HepG2 (cell line): ENCODE measurements at regions not wholly inside any gene's neighbourhood (a gene's known extent, or its start where the extent isn't known, plus 50 kb on each side); places are given as distances from the start of the nearest gene placed in this dataset.

Experiments used
- ATF7-NPFF ChIP-seq: sonication (generic); formaldehyde crosslinking; IDR thresholded peaks from 2 replicates; pipeline ENCODE4 v1.8.1; 2023; ENCODE audit warnings: mild to moderate bottlenecking, low read depth, missing genetic modification reagents, moderate library complexity
- KIAA2018 ChIP-seq: sonication (generic); formaldehyde crosslinking; IDR thresholded peaks from 2 replicates; pipeline ENCODE4 v1.5.0; 2020; ENCODE audit warnings: mild to moderate bottlenecking, missing genetic modification reagents, borderline replicate concordance
- MATR3 ChIP-seq: sonication (generic); formaldehyde crosslinking; IDR thresholded peaks from 2 replicates; pipeline ENCODE4 v1.4.0; 2020; ENCODE audit warnings: missing genetic modification reagents
- MTF2 ChIP-seq: sonication (generic); formaldehyde crosslinking; IDR thresholded peaks from 2 replicates; pipeline ENCODE4 v1.5.0; 2020; ENCODE audit warnings: missing genetic modification reagents, borderline replicate concordance
- NAIF1 ChIP-seq: sonication (generic); formaldehyde crosslinking; IDR thresholded peaks from 2 replicates; pipeline ENCODE4 v1.5.0; 2020; ENCODE audit warnings: mild to moderate bottlenecking, missing genetic modification reagents, borderline replicate concordance
- PATZ1 ChIP-seq: sonication (generic); formaldehyde crosslinking; IDR thresholded peaks from 2 replicates; pipeline ENCODE4 v1.4.0; 2020; ENCODE audit warnings: missing genetic modification reagents
- PHF20 ChIP-seq: sonication (generic); formaldehyde crosslinking; IDR thresholded peaks from 2 replicates; pipeline ENCODE4 v1.5.0; 2020; ENCODE audit warnings: mild to moderate bottlenecking, missing genetic modification reagents
- RARG ChIP-seq: sonication (generic); formaldehyde crosslinking; IDR thresholded peaks from 2 replicates; pipeline ENCODE4 v1.4.0; 2020; ENCODE audit warnings: low read depth, mild to moderate bottlenecking, missing genetic modification reagents
- SOX6 ChIP-seq, 2 experiments: fragments of 450-650 bp in 1 of 2; sonication (generic) in 1 of 2; formaldehyde crosslinking in 1 of 2; IDR thresholded peaks; 2 replicates each; pipeline versions ENCODE4 v1.4.0 to v1.6.1; 2017 to 2020; ENCODE audit warnings: antibody characterized with exemption in 1 of 2, mild to moderate bottlenecking in 1 of 2, missing genetic modification reagents in 1 of 2
- ZBTB3 ChIP-seq: sonication (generic); formaldehyde crosslinking; IDR thresholded peaks from 2 replicates; pipeline ENCODE4 v1.4.0; 2020; ENCODE audit warnings: low read depth, mild to moderate bottlenecking, moderate library complexity, missing genetic modification reagents, borderline replicate concordance
- ZMYM2 ChIP-seq: sonication (generic); formaldehyde crosslinking; IDR thresholded peaks from 2 replicates; pipeline ENCODE4 v1.8.0; 2022; ENCODE audit warnings: mild to moderate bottlenecking, missing genetic modification reagents
- ZNF251 ChIP-seq: sonication (generic); formaldehyde crosslinking; IDR thresholded peaks from 2 replicates; pipeline ENCODE4 v1.9.0; 2021; ENCODE audit warnings: mild to moderate bottlenecking, missing genetic modification reagents

- TF ChIP-seq KIAA2018 (CRISPR knock-in tag) (no peak), RARG (no peak), MTF2 (no peak), NAIF1 (CRISPR knock-in tag) (no peak), SOX6 (IDR thresholded peaks at IDR 0.05) (no peak), SOX6 (CRISPR knock-in tag; IDR thresholded peaks at IDR 0.05) (no peak), PATZ1 (CRISPR knock-in tag) (no peak), ZBTB3 (CRISPR knock-in tag) (no peak), MATR3 (CRISPR knock-in tag) (no peak), PHF20 (CRISPR knock-in tag) (no peak), ATF7-NPFF (no peak), ZMYM2 (CRISPR knock-in tag) (no peak), ZNF251 (CRISPR knock-in tag) (no peak)
These were observed 57.3 kb upstream of the HABP2 start (continued) for GRCh38 chr10:113495553-113495952.
